Kidney epithelial cell (primary cell): ENCODE measurements at regions not wholly inside any gene's neighbourhood (a gene's known extent, or its start where the extent isn't known, plus 50 kb on each side); places are given as distances from the start of the nearest gene placed in this dataset.

Source experiments
- DNase-seq: peaks from one replicate; pipeline ENCODE4 v3.0.0-alpha.2; 2010; ENCODE audit warnings: low read depth
- H3K27me3 ChIP-seq: 2 replicates; pipeline ENCODE4 v1.6.0; 2011; ENCODE audit warnings: low read length; ENCODE audit not compliant: control insufficient read depth, insufficient read depth
- H3K36me3 ChIP-seq: 2 replicates; pipeline ENCODE4 v1.5.1; 2011; ENCODE audit warnings: low read length; ENCODE audit not compliant: control insufficient read depth, insufficient read depth
- H3K4me3 ChIP-seq: 2 replicates; pipeline ENCODE4 v1.5.1; 2011; ENCODE audit warnings: low read depth, mild to moderate bottlenecking, control low read depth, low read length
- CTCF ChIP-seq: IDR thresholded peaks from 2 replicates; pipeline ENCODE4 v1.5.1; 2011; ENCODE audit warnings: mild to moderate bottlenecking, moderate library complexity, low read length, control low read depth, inconsistent platforms; ENCODE audit not compliant: insufficient read depth, poor library complexity, severe bottlenecking

GRCh38 chr15:47384776-47385175, 332.5 kb upstream of the SEMA6D start:
- Histone ChIP-seq H3K27me3 (no peaks in the 10 kb centered on the region), H3K36me3 (no peaks in the 10 kb centered on the region), H3K4me3 (no peak overlapping the region)
- TF ChIP-seq CTCF = no peak
- no peak for DNase-seq

- H3K36me3 ChIP-seq = no peaks in the 10 kb centered on the region
- no peak for TF ChIP-seq CTCF
- H3K27me3 ChIP-seq = no peaks in the 10 kb centered on the region
- no peak for DNase-seq
- H3K4me3 ChIP-seq = no peak overlapping the region
Observed at GRCh38 chr15:47386459-47386858, 330.8 kb upstream of the SEMA6D start.

GRCh38 chr15:47388299-47388698, 329.0 kb upstream of the SEMA6D start:
- no peaks in the 10 kb centered on the region for H3K36me3 ChIP-seq
- no peak overlapping the region for H3K4me3 ChIP-seq
- no peaks in the 10 kb centered on the region for H3K27me3 ChIP-seq
- no peak for DNase-seq
- no peak for TF ChIP-seq CTCF

GRCh38 chr15:47390208-47390765, 327.0 kb upstream of the SEMA6D start:
- no peak overlapping the region for H3K4me3 ChIP-seq
- no peak for DNase-seq
- H3K36me3 ChIP-seq = no peaks in the 10 kb centered on the region
- H3K27me3 ChIP-seq = no peaks in the 10 kb centered on the region
- no peak for TF ChIP-seq CTCF

GRCh38 chr15:47394286-47394809, 323.0 kb upstream of the SEMA6D start:
- Histone ChIP-seq H3K36me3 (no peaks in the 10 kb centered on the region), H3K4me3 (no peak overlapping the region), H3K27me3 (no peaks in the 10 kb centered on the region)
- no peak for DNase-seq
- no peak for TF ChIP-seq CTCF

- no peak for DNase-seq
- Histone ChIP-seq H3K36me3 (no peaks in the 10 kb centered on the region), H3K4me3 (no peak overlapping the region), H3K27me3 (no peaks in the 10 kb centered on the region)
- TF ChIP-seq CTCF = no peak
Observed at GRCh38 chr15:47395076-47395475, 322.2 kb upstream of the SEMA6D start.
